Hippocampal formation (tissue), 2 donors: ENCODE measurements at regions not wholly inside any gene's neighbourhood (a gene's known extent, or its start where the extent isn't known, plus 50 kb on each side); places are given as distances from the start of the nearest gene placed in this dataset.

Source experiments
- DNase-seq, 2 donors: peaks; one replicate each; lab custom pipeline; 2025; lab: John Stamatoyannopoulos, UW

DNA sequence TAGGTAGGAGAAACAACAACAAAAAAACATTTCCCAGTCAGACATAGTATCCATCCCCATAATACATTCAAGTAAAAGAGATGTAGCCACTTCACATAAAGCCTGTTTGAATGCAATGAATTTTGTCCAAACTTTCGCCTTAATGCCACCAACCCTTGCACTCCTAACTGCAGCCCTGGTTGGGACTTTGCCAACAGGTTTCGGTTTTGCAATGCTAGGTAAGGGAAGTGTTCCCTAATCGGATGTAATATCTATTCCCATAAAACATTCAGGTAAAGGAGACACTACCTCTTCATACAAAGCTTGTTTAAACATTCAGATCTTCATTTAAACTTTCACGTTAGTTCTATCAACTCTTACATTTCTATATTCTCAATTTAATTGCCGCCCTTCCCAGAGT, 336.1 kb downstream of the DRD1 start:
- no peak for DNase-seq

DNA sequence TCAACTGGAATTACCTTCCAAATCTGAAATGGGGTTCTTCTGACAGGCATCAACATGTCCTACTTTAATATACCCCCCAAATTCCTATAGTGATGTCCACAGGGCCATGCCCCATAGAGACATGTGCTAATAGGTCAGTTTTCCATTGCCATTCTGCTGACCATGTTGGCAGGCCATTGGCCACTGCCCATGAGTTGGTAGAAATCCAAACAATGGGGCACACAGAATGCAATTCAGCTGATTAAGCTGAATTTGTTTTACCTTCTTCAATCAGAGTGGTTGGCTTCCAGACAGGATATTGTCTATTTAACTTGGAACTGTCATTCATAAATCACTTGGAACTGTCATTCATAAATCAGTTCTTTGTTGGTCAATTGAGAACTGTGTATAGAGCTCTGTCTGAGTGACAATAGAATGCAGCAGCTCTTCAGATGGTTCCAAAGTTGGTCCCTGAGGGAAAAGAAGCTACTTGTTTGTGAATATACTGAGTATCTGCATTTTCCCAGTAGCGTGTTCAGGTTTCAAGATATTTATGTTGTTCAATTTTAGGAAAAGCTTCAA, 336.9 kb downstream of the DRD1 start:
- no peak for DNase-seq

DNA sequence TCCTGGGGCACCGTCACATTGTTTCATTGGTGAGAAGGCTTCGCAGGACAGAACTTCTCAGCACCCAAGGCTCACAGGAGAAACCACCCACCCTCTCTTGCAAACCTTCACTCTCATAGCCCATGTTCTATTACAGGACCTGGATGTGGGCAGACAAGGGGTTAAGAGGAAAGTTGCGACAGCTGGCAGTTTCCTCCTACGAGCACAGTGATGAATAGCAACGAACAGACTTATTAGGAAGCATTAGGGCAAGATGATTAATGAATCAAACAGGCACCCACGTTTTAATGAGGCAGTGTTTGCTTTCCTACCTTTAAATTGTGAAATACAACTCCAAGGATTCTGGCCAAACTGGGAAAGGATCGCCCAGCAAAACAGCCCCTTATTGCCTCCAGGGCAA, 339.3 kb downstream of the DRD1 start:
- DNase-seq = no peak

DNA sequence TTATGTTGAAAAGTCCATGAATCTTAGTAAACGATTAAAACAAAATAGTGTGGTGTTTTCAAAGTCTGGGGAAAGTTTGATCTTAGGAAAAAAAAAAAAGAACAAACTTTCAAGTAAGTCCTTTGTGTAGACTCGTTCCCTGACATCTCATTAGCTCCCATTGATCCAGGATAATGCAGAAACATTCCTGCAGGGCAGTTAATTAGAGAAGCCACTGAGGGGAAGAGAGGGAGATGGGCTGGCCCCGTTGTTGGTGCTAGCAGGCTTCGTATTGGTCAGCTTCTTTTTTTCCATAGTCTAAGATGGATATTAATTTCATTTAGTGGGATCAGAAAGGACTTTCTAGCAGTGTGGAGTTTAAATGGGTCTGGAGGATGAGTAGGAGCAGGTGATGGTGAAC, 340.2 kb downstream of the DRD1 start:
- no peak for DNase-seq

DNA sequence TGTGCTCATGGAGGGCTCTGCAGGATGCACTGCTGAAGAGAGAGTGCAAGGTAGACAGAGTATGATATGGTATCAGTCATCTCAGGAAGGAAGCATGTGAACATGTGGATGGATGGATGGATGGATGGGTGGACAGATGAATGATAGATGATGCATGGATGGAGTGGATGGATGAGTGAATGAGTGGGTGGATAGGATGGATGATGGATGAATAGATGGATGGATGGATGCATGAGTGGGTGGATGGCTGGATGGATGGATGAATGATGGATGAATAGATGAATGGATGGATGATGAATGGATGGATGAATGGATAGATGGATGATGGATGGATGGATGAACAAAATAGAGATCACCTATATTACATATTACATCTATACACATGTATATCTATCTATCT, 341.3 kb downstream of the DRD1 start:
- DNase-seq = no peak

DNA sequence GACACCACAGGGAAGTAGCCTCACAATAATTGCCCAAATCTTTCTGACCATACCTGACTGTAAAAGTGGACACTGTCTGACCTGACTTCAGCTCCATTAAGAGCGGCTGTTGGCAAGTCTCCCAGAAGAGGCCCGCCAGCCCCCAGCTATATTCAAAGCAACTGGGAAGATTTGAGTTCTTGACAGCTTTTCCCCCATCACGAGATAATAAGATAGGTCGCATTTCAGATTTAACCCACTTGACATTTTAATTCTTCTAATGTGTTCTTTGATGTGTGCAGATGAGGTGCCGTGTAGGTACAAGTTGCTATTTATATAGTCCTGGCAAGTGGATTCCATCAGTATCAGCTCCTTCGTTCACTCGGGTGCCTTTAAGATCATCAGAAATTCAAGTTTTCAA, 345.7 kb downstream of the DRD1 start:
- no peak for DNase-seq

DNA sequence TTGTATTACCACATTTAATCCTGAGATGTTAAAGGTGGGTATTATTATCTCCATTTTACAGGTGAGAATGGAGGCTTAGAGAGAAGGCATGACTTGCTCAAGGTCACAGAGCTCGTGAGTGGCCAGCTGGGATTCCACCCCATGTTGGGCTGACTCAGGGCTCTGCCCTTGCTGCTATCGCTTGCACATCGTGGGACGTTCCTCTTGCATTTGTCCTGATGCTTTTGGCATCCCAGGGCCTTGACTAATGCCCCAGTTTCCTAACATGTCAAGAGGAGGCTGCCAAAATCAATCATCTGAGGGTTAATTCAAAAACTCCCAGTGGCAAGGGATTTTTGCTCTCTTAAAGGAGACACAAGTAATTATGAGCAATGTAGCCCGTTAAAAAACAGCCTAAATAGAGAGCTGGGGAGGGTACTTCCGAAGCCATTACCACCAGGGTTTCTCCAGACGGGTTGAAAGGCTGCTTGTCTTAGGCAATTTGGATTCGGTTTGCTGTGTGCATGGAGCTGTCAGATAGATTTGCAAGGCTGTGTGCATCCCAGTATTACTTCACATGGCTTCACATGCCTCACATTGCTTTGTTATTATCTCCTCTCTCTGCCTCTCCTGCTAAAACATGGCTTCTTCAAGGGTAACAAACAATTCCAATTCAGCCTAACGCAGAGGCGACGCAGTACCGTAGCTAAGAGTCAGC, 347.4 kb downstream of the DRD1 start:
- DNase-seq = no peak

DNA sequence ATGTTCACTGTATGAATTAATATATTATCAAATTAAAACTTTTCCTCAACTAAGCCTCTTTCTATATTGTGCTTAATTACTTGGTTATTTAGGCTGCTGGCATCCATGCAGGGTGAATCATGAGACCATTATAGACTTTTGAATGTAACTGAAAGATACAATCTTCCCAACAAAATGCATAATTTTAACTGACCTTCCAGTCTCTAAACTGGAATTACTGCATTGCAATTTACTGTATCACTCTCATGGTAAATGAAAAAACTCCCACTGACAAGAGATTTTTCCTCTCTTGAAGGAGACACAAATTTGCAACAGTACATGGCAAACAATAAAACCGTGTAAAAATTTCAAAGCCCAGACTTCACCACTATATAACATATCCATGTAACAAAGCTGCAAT, 349.5 kb downstream of the DRD1 start:
- no peak for DNase-seq

DNA sequence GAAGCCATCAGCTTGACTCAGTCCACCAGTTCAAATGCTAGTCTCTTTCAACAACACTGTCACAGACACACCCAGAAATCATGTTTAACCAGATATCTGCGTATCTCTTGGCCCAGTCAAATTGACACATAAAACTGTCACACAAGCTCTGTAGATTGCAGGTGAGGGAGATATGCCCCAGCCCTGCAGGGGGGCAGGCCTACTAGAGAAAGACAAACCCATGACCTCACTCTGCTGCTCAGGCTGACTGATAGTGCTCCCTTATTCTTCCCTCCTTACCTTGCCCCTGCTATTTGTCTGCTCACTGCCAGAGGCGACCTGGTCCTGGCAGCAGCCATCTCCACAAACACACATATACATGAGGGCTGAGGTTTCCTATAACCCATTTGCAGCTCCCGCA, 351.3 kb downstream of the DRD1 start:
- DNase-seq = no peak

DNA sequence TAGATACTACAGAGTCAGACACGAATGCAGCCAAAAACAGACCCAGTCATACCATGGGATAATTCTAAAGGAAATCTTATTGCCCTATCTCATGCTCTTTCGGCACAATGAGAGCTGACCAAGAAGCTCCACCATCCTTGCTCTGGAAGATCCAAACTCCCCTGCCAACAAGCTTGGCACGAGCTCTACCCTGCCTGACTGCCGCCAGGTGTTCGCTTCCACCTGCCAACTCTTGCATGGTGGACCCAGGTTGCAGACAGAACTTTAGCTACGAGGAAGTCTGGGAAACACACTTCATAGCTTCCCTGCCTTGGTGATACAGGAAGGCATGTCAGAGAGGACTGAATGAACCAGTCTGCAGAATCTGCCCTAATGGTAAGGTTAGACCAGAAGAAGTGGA, 355.0 kb downstream of the DRD1 start:
- no peak for DNase-seq

DNA sequence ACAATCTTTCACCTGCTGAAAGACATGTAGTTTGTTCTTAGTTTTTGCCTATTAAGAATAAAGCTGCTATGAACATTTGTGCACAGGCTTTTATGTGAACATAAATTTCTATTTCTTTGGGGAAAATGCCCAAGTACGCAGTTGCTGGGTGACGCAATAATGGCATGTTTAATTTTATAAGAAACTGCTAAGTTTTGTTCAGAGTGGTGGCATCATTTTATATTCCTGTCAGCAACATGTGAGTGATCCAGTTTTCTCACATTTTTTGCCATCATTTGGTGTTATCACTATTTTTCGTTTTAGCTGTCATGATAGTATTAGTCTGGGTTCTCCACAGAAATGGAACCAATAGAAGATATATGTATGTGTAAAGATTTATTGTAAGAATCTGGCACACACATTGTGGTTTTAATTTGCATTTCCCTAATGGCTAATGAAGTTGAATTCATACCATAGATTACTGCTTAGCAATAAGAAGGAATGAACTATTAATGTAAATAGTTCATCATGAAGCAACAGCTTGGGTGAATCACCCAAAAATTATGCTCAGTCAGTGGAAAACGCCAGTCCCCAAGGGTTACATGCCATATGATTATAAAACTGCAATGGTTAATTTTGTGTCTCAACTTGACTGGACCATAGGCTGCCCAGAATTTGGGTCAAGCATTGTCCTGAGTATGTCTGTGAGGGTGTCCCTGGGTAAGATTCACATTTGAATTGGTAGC, 358.6 kb downstream of the MSX2 start:
- no peak for DNase-seq

DNA sequence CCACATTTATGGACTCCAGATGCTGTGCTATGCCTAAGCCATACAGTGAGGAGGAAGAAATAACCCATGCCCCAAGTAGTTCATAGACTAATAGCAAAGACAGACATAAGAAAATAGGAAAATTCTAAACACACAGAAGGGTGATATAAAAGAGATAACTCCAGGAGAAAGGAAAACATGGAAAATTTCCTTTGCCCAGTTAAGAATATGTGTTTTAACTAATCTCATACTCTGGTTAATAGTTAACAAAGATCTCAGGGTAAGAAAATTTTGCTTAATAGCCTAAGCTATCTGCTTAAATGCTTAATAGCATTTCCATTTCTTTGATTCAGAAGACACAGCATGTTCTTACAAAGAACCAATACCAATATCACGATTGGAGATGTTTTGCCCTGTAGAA, 358.0 kb downstream of the MSX2 start:
- no peak for DNase-seq

DNA sequence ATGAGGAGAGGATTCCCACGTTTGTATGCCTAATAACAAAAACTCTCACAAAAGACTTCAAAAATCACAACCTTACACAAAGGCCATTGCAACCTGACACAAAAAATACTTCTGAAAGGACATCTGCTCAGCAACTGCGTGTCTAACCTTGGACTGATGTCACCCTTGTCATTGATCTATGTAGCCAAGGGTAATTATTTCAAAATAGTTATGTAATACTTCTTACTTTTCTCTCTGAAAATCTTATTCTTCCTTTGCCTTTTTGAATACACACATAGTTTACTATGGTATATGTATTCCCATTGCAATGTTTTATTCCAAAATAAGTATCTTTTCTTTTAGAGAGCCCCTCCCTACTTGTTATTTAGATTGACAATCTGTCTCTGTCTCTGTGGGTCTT, 355.3 kb downstream of the MSX2 start:
- DNase-seq = no peak

DNA sequence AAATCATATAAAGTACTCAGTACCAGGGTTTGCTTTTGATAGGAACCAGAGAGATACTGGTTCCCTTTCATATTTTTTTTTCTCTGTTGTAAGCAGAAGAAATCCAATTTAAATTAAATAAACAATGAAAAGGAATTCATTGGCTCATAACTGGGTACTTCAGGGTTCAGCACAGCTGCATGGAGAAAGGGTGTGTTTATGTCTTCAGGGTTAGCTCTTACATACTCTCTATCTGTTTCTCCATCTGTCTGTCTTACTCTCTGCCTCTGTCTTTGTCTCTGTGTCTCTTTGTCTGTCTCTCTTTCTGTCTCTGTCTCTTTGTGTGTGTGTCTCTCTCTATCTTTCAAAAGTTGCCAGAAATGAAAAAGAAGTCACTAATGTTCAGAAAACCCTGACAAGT, 345.9 kb downstream of the MSX2 start:
- DNase-seq = no peak

DNA sequence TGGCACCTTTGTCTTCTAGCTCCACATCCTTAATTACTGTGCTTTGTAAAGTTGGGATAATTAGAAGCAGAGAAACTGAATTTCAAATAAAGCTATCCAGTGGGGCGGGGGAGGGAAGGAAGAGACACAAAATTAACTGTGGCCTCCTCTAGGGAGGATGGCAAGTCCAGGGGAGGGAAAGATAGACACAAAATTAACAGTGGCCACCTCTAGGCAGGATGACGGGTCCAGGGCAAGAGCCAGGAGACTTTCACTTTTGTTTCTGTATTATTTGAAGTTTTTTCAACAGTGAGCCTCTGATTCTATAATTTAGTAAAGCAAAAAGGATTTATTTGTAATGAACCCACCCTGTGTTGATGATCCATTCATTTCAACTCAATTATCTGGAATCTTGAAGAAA, 335.9 kb downstream of the MSX2 start:
- no peak for DNase-seq

DNA sequence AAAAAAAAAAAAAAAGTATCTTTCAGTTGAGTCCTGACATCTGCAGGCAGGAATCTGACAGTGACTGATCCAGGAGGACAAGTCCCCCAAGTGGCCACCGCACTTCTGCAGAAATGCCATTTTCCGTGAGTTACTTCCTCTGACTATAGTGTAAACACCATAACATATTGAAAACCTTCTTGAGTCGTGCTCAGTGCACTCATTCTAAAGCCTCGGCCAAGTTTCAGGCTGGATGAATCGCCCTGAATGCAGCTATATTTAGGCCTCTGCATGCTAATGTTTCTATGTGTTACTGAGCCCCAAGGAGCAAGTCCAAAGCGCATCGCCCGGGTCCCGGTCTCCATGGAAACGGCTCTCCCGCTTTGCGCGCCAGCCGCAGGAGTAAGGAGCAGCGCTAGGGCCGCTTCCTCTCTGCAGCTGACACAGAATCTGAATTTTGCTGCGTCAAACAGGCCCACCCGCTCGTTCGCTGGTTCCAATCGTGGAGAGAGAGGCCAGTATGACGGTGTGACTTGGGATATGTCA, 335.4 kb downstream of the MSX2 start:
- DNase-seq = peak; percentile 48 to 66

DNA sequence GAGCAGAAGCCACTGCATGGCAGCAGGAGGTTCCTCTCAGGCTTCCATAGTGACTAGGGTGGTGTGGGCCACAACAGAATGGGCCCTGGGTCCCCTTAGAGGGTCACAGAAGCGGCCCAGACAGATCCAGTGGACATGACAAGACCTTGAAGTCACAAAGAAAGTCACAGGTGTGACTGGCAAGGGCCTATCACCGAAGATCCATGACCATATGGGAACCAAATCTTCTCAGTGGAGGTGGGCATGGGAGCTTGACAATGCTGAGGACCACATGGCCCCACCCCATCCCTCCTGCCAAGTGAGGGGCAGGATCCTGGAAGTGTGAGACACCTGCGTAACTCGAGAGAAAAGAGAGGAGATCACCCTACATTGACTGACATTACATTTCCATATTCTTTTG, 332.4 kb downstream of the MSX2 start:
- DNase-seq = no peak

DNA sequence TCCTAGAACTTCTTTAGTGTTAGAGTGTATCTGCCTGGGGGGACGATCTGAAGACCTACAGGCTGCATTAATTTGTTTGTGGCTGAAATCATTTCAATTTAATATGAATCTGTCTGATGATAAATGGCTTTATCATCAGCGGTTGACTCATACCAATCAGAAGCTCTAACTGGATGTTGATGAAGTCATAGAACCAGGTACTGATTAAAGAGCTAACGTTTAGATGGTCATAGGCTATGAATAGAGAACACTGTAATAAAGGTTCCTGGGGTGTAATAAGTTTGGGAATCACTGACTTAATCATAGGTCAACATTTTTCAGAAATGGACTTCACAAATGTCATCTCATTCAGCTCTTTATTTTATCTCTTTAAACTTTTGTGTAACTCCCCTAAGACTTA, 329.9 kb downstream of the MSX2 start:
- DNase-seq = no peak

DNA sequence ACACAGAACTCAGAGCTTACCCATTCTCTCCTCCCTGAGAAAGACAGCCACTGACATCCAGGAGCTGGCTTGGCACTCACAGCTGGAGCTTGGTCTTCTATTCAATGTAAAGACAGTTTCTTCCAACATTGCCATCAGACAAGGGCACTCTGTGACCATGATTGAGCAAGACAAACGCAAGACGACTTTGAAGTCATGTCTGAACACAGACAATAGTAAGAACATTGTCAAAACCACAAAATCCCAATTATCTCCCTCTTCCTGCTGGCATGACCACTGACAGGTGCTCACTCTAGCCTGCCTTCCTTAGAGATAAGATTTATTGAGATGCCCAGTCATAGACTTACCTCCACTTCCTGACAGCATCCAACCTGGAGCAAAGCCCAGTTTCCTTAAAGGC, 328.0 kb downstream of the MSX2 start:
- no peak for DNase-seq

DNA sequence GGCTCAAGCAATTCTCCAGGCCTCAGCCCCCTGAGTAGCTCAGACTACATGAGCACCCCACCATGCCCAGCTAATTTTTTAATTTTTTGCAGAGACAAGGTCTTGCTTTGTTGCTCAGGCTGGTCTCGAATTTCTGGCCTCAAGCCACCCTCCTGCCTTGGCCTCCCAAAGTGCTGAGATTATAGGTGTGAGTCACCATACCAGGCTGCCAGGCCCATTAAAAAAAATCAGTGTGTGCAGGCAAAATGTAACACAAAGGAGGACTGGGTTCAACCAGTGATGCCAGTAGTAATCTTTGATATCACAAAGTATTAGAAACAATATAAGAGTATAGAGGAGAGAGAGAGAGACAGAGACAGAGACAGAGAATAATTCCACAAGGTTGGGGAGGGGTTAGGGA, 322.7 kb downstream of the MSX2 start:
- DNase-seq = no peak

DNA sequence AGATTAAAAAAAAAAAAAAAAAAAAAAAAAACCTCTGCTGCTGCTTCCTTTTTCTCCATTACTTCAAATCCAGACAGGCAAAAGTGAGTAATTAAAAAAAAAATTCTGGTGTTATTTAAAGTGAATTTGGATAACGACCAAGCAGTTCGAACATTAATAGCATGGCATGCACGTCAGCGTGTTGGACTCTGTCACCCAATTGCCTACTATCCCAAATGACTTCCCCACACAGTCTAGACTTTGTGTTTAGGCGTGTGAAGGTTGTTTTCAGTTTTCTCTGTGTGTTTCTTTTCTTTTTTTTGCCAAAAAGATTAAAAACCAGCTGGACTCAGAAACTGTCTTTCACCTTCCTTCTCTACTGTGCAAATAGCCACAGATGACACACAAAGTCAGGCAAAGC, 321.4 kb downstream of the MSX2 start:
- no peak for DNase-seq

DNA sequence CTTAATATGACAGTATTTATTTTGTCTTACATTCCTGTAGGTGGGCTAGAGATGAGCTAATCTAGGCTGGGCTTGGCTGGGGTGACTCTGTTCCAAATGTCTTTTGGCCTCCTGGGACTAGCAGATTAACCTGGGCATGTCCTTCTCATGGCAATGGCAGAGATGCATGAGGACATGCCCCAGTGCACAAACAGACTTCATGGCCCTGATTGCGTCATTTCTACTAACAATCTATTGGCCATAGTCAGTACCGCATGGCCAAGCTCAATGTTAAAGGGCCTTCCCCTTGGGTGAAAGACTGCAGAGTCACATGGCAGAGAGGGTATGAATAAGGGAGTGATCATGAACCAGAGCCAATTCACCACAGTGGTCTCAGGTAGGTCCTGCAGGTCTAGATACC, 313.4 kb downstream of the MSX2 start:
- DNase-seq = no peak

DNA sequence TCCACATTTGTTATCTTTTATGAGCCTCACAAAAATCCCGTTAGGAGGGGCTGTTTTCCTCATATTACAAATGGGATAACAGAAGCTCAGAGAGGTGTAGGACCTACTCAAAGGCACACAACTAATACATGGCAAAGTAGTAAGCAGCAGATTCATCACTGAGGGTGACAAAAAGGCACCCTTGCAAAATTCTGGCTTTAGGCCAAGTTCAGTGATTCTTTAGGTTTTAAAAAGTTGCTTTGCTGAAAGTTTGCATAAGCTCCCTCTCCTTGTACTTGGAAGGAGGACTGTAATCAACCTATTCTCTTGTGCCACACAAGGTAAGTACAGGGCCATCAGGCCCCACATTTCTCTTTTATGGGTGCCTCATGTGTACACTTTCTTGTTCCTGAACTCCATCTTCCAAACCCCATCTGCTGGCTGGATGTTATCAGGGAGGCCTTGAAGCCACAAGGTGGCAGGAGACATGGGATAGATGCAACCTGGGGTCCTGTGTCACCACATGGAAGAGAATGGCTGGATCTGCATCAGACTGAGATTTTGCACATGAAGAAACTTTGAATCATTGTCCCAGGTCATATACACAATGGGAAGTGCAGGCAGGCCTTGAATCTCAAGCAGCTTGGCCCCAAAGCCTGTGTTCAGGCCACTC, 311.6 kb downstream of the MSX2 start:
- no peak for DNase-seq
